ENCODE measurements at regions not wholly inside any gene's neighbourhood (a gene's known extent, or its start where the extent isn't known, plus 50 kb on each side); places are given as distances from the start of the nearest gene placed in this dataset.

DNA sequence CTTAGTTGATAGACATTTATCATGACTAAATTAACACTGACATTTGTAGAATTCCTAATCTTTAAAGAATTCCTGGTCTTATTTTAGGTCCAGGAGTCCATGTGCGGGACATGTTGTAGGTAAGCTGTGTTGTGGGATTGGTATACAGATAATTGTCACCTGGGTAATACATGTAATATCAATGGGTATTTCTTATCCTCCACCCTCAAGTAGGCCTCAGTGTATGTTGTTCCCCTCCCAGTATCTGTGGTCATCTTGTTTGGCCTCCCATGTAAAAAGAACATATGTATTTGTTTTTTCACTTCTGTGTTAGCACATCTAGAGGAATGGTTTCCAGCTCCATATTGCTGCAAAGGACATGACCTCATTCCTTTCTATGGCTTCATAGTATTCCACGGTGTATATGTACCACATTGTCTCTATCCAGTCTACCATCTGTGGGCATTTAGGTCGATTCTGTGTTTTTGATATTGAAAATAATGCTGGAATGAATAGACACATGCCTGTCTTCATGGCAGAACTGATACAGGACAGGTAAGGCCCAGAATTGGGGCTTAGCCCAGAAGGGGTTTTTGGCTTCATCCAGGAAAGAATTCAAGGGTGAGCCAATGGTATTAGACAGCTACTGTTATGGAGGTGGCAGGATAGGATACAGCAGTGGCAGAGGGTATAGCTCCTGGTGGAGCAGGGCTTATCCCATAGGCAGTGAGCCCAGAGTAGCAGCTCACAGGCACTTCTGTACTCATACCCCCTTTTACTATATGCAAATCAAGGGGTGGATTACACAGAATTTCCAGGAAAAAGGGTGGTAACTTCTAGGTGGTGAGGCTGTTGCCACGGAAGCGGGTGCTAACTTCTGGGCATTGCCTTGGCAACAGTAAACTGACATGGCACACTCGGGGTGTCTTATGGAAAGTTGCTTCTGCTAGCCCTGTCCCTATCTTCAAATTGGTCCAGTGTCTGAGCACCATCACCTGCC, 66.1 kb upstream of the WDR1 start:
- H3K27ac ChIP-seq (ENCODE audit: low read depth in 2 of 2, low read length in 2 of 2) = no peak overlapping the region
- no peaks in the 10 kb centered on the region for H3K4me1 ChIP-seq (ENCODE audit: control insufficient read depth in 2 of 2, insufficient read depth in 2 of 2, low read length in 2 of 2)
- H3K27me3 ChIP-seq (ENCODE audit: control insufficient read depth in 2 of 2, insufficient read depth in 2 of 2, low read length in 2 of 2) = no peaks in the 10 kb centered on the region
- H3K9me3 ChIP-seq (ENCODE audit: control insufficient read depth in 2 of 2, low read length in 2 of 2) = no peaks in the 10 kb centered on the region
- no peaks in the 10 kb centered on the region for H3K36me3 ChIP-seq (ENCODE audit: control insufficient read depth in 2 of 2, insufficient read depth in 2 of 2, low read length in 2 of 2)
- H3K4me3 ChIP-seq (ENCODE audit: low read length in 2 of 2) = no peak overlapping the region
- no peak overlapping the region for H3K9ac ChIP-seq (ENCODE audit: low read depth in 1 of 2, low read length in 2 of 2)

DNA sequence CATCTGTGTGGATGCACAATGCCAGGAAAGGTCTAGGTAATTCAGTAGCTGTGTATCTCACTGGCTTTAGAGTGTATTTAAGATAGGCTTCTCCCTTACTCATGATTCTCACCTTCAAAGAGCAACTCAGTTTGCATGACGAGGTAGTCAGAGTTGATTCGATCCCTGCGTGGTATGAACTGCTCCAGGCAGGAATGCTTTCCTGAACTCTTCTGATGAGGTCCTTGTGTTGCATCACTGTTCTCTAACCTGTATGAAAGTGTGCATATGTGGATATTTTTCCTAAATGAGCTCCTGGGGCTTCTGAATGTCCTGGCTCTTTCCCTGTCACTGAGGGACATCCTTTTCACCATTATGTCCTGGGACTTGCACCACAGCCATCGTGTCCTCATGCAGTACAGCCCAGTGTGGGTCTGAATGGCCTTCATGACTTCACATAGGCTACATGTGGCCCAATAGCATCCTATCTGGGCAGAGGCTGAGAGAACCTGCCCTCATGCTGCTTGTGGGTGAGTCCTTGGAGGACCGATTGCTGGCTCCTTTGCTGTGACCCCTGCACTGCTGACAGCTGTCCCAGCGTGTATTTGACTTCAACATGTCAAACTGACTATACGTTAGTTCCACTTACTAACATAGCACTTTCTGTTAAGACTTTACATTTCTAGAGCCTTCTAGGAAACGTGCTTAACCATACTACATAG, 65.3 kb upstream of the WDR1 start:
- Histone ChIP-seq H3K27ac (ENCODE audit: low read depth in 2 of 2, low read length in 2 of 2) (no peak overlapping the region), H3K36me3 (ENCODE audit: control insufficient read depth in 2 of 2, insufficient read depth in 2 of 2, low read length in 2 of 2) (no peaks in the 10 kb centered on the region), H3K4me1 (ENCODE audit: control insufficient read depth in 2 of 2, insufficient read depth in 2 of 2, low read length in 2 of 2) (no peaks in the 10 kb centered on the region), H3K4me3 (ENCODE audit: low read length in 2 of 2) (no peak overlapping the region), H3K9me3 (ENCODE audit: control insufficient read depth in 2 of 2, low read length in 2 of 2) (no peaks in the 10 kb centered on the region), H3K27me3 (ENCODE audit: control insufficient read depth in 2 of 2, insufficient read depth in 2 of 2, low read length in 2 of 2) (no peaks in the 10 kb centered on the region), H3K9ac (ENCODE audit: low read depth in 1 of 2, low read length in 2 of 2) (no peak overlapping the region)

DNA sequence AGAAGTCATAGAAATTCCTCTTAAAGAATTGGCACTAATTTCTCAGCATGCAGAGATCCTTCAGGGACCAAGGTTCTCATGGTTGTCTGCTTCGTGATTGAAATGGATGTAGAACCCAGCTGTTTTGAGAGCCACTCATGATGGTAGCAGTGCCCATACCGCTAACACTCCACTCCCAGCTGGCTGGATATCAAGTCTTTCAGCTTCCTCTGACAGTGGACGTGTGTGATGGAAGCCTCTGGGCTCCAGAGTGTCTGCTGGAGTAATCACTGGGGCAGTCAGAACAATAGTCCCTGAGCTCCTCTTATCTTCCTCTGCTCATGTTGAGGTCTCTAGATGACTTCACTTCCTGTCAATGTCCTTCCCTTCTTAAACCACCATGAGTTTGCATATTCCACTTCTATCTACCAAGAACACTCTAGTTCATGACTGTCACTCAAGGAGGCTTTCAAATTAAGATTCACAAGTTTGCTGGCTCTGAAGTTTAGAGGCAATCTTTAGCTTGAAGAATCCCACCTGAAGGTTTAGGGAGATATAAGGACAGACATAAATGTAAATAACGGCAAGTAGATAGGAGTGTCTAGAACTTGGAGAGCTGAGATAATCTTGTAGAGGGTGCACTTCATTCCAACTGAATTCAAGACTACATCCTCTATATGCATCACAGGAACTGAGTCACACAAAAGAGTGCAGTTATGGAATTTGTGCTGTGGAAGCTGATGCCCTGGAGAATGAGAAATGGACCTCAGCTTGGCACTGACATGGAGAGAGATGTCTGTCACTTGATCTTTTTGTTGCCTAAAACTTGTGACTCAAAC, 64.5 kb upstream of the WDR1 start:
- no peak overlapping the region for H3K27ac ChIP-seq (ENCODE audit: low read depth in 2 of 2, low read length in 2 of 2)
- H3K36me3 ChIP-seq (ENCODE audit: control insufficient read depth in 2 of 2, insufficient read depth in 2 of 2, low read length in 2 of 2) = no peaks in the 10 kb centered on the region
- H3K9me3 ChIP-seq (ENCODE audit: control insufficient read depth in 2 of 2, low read length in 2 of 2) = no peaks in the 10 kb centered on the region
- H3K27me3 ChIP-seq (ENCODE audit: control insufficient read depth in 2 of 2, insufficient read depth in 2 of 2, low read length in 2 of 2) = no peaks in the 10 kb centered on the region
- H3K4me1 ChIP-seq (ENCODE audit: control insufficient read depth in 2 of 2, insufficient read depth in 2 of 2, low read length in 2 of 2) = no peaks in the 10 kb centered on the region
- H3K9ac ChIP-seq (ENCODE audit: low read depth in 1 of 2, low read length in 2 of 2) = no peak overlapping the region
- H3K4me3 ChIP-seq (ENCODE audit: low read length in 2 of 2) = no peak overlapping the region

DNA sequence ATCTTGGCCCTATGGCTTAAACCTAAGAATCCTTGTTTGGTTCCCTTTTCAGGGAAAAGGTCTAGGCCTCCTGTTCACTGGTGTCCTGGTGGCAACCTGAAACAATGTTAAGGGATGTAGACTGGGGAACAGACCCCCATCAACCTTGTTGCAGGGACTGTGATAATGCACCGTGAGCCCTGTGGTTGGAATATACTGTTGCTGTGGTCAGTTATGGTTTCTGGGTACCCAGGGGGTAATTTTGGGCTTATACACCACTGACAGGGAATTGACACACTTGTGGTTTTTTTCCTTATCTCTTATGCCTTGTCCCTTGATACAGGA, 64.0 kb upstream of the WDR1 start:
- Histone ChIP-seq H3K4me1 (ENCODE audit: control insufficient read depth in 2 of 2, insufficient read depth in 2 of 2, low read length in 2 of 2) (no peaks in the 10 kb centered on the region), H3K9me3 (ENCODE audit: control insufficient read depth in 2 of 2, low read length in 2 of 2) (no peaks in the 10 kb centered on the region), H3K27ac (ENCODE audit: low read depth in 2 of 2, low read length in 2 of 2) (no peak overlapping the region), H3K36me3 (ENCODE audit: control insufficient read depth in 2 of 2, insufficient read depth in 2 of 2, low read length in 2 of 2) (no peaks in the 10 kb centered on the region), H3K27me3 (ENCODE audit: control insufficient read depth in 2 of 2, insufficient read depth in 2 of 2, low read length in 2 of 2) (no peaks in the 10 kb centered on the region), H3K4me3 (ENCODE audit: low read length in 2 of 2) (no peak overlapping the region), H3K9ac (ENCODE audit: low read depth in 1 of 2, low read length in 2 of 2) (no peak overlapping the region)

DNA sequence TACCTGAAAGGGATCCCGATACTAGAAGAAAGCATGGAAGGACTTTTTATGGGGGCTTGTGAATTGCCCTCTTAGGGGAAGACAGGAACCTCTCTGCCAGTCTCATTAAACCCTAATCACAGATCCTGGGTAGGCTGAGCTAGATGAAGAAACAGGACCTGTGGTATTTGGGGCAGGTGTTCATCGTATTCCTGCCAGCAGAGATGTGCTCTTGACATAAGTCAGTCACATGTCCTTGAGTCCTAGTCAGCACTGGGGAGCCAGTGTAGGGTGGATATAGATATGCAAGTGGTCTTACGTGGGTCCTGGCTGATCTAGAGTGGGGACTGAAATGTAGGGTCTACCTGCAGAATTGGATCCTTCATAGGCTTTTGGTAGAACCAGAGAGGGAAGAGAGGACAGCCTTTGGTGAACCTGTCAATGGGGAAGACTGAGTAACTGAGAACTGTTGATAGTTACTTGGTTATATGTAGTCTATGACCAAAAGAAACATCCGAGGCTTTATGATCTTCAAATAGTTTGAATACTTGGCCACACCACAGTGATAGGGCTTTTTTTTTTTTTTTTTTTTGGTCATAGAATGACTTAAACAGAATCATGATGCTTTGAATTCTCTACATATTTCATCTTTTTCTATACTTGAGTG, 63.5 kb upstream of the WDR1 start:
- no peak overlapping the region for H3K9ac ChIP-seq (ENCODE audit: low read depth in 1 of 2, low read length in 2 of 2)
- no peak overlapping the region for H3K4me3 ChIP-seq (ENCODE audit: low read length in 2 of 2)
- H3K36me3 ChIP-seq (ENCODE audit: control insufficient read depth in 2 of 2, insufficient read depth in 2 of 2, low read length in 2 of 2) = no peaks in the 10 kb centered on the region
- no peak overlapping the region for H3K27ac ChIP-seq (ENCODE audit: low read depth in 2 of 2, low read length in 2 of 2)
- H3K27me3 ChIP-seq (ENCODE audit: control insufficient read depth in 2 of 2, insufficient read depth in 2 of 2, low read length in 2 of 2) = no peaks in the 10 kb centered on the region
- H3K4me1 ChIP-seq (ENCODE audit: control insufficient read depth in 2 of 2, insufficient read depth in 2 of 2, low read length in 2 of 2) = no peaks in the 10 kb centered on the region
- H3K9me3 ChIP-seq (ENCODE audit: control insufficient read depth in 2 of 2, low read length in 2 of 2) = no peaks in the 10 kb centered on the region

DNA sequence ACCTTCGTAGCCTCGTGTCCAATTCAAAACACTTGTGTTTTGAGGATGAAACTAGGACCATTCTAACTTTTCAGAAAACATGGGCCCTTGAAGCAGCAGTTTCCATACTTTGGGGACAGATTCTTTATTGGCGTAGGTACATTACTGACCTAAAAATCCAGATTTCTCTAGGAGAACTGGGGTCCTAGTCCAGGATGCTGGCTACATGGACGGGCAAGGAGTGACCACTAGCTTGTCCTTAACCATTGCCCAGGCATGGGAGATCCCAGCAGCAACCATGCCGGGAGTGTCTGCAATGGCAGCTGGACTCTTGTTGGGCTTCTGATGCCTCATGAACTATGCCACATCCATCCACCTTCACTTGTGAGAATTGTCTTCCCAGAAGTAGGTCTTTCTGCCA, 62.2 kb upstream of the WDR1 start:
- Histone ChIP-seq H3K36me3 (ENCODE audit: control insufficient read depth in 2 of 2, insufficient read depth in 2 of 2, low read length in 2 of 2) (no peaks in the 10 kb centered on the region), H3K9me3 (ENCODE audit: control insufficient read depth in 2 of 2, low read length in 2 of 2) (no peaks in the 10 kb centered on the region), H3K27me3 (ENCODE audit: control insufficient read depth in 2 of 2, insufficient read depth in 2 of 2, low read length in 2 of 2) (no peaks in the 10 kb centered on the region), H3K9ac (ENCODE audit: low read depth in 1 of 2, low read length in 2 of 2) (no peak overlapping the region), H3K4me1 (ENCODE audit: control insufficient read depth in 2 of 2, insufficient read depth in 2 of 2, low read length in 2 of 2) (no peaks in the 10 kb centered on the region), H3K4me3 (ENCODE audit: low read length in 2 of 2) (no peak overlapping the region), H3K27ac (ENCODE audit: low read depth in 2 of 2, low read length in 2 of 2) (no peak overlapping the region)

DNA sequence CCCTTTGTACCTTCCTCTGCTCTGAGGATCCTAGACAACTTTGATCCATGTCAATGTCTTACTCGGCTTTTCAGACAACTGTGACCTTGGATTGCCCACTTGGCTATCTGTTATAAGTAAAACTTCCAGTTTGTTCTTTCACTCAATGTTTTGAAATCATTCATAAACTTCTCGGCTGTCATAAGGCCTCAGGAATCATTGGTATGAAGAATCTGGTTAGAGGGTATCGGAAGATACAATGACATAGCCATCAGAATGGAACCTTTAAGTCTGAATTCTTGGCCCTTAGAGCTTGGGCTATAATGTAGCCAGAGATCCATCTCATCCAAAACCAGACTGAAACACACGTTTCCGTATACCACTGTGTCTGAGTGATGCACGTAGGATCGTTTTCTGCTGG, 59.0 kb upstream of the WDR1 start:
- H3K27me3 ChIP-seq (ENCODE audit: control insufficient read depth in 2 of 2, insufficient read depth in 2 of 2, low read length in 2 of 2) = no peaks in the 10 kb centered on the region
- no peak overlapping the region for H3K9ac ChIP-seq (ENCODE audit: low read depth in 1 of 2, low read length in 2 of 2)
- H3K9me3 ChIP-seq (ENCODE audit: control insufficient read depth in 2 of 2, low read length in 2 of 2) = no peaks in the 10 kb centered on the region
- no peak overlapping the region for H3K4me3 ChIP-seq (ENCODE audit: low read length in 2 of 2)
- H3K4me1 ChIP-seq (ENCODE audit: control insufficient read depth in 2 of 2, insufficient read depth in 2 of 2, low read length in 2 of 2) = no peaks in the 10 kb centered on the region
- H3K36me3 ChIP-seq (ENCODE audit: control insufficient read depth in 2 of 2, insufficient read depth in 2 of 2, low read length in 2 of 2) = no peaks in the 10 kb centered on the region
- no peak overlapping the region for H3K27ac ChIP-seq (ENCODE audit: low read depth in 2 of 2, low read length in 2 of 2)

DNA sequence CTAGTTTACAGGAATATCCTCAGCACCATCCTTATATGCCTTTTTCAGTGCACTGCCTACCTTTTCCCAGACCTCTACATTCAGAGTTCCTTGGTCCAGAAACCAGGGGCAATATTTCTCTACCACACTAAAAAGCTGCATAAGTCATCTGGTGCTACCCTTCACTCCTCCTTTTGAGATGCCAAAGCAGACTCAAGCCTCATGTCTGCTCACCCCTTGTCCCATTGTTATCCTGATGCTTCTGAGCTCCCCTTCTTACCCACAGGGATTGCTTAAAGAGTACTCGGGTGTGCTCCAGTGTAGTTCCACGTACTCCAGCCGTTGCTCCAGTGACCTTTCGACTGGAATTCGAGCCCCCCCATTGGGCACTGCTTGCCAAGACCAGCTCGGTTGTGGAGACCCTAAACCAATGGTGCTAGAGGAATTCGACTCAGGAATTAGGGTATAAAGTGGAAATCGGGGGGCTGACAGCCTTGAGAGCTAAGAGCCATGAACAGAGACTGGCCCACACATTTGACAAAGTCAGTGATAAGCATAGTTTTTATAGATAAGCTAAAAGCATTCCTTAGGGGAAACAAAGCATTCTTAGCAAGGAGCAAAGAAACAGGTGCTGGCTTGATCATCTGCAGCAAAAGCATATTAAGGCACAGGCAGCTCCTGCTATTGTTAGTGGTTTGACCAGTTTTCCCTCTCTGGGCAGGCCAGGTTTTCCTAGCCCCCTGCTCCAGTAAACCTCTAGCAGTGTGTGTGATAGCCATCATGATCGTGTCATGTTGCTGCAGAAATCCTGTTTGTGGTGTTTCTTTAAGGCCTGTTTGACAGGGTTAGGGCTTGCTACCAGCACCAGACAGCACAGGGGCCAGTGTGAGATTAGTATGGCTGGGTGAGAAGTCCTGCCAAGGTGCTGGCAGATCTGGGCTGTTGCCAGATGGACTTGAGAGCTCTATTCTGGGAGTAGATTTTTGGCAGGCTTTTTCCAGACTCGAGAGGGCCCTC, 57.5 kb upstream of the WDR1 start:
- Histone ChIP-seq H3K4me1 (ENCODE audit: control insufficient read depth in 2 of 2, insufficient read depth in 2 of 2, low read length in 2 of 2) (no peaks in the 10 kb centered on the region), H3K9me3 (ENCODE audit: control insufficient read depth in 2 of 2, low read length in 2 of 2) (no peaks in the 10 kb centered on the region), H3K36me3 (ENCODE audit: control insufficient read depth in 2 of 2, insufficient read depth in 2 of 2, low read length in 2 of 2) (no peaks in the 10 kb centered on the region), H3K27ac (ENCODE audit: low read depth in 2 of 2, low read length in 2 of 2) (no peak overlapping the region), H3K9ac (ENCODE audit: low read depth in 1 of 2, low read length in 2 of 2) (no peak overlapping the region), H3K27me3 (ENCODE audit: control insufficient read depth in 2 of 2, insufficient read depth in 2 of 2, low read length in 2 of 2) (no peaks in the 10 kb centered on the region), H3K4me3 (ENCODE audit: low read length in 2 of 2) (no peak overlapping the region)
